NOMO-1 treated with DMSO at 0.1 percent for 48 hours (cell line): ENCODE measurements at regions not wholly inside any gene's neighbourhood (a gene's known extent, or its start where the extent isn't known, plus 50 kb on each side); places are given as distances from the start of the nearest gene placed in this dataset.

Experiments
- DNase-seq: peaks from one replicate; lab custom pipeline; 2025; ENCODE audit not compliant: unreplicated experiment; lab: John Stamatoyannopoulos, UW

DNA sequence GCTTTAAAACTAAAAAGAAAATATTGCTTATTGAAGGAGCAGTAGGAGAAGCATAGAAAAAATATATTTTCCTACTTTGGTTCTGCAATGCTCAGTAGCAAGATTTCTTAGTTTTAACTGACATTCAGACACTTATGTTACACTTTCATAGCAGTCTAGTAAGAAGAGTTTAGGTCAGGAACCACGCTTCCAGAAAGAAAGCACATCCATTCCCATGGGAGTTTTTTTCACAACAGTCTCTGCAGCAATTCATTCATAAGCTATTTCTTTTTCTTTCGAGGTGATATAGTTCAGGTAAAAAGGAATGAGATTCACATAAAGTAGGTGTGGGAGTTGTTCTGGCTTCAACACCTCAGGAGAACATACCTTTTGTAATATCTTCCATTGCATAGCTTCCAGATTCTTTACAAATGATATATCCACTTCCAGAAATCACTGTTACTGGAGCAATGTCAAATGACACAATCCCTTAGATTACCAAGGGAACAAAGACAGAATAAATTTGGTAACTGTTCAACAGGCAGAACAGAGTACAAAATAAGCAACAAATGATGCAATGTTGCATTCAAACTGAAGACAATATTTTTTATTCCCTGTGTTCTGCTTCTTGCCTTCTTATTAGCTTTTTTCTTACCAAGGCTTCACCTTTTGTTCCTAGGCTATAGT is 95.2 kb upstream of the GULP1 start:
- DNase-seq, result no peak

DNA sequence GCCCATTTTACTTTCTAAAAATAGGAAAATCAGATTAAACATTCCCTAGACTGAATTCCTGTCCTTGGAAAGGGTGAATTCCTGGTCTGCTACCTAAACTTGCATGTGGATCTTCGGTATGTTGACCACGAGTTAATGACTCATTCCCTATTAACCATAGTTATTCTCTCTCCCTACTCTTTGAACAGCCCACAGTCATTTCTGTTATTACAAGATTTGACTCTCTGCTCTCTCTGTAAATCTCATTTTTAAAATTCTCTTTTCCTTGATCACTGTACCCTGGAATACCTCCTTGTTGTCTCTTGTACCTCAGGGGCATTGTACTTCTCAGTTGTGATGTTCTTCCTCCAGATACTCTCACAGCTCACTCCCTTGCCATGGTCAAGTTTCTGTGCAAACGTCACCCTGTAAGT is 92.0 kb upstream of the GULP1 start:
- DNase-seq, result no peak

DNA sequence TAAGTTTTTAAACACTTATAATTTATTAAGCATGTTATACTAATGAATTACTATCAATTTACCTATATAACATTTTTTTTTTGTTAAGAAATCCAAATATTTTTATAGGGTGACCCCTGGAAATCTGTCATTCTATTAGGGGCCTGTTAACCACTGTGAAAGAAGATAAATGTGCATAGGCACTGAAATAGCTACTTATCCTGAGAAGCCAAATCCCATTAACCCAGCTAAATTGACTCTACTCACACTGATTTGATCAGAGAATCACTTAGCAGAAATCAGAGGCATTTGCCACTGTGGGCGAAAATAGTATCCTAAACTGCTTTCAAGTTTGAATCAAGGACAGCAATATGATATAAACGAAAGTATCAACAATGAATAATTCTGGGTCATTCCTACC is 90.0 kb upstream of the GULP1 start:
- no peak for DNase-seq

DNA sequence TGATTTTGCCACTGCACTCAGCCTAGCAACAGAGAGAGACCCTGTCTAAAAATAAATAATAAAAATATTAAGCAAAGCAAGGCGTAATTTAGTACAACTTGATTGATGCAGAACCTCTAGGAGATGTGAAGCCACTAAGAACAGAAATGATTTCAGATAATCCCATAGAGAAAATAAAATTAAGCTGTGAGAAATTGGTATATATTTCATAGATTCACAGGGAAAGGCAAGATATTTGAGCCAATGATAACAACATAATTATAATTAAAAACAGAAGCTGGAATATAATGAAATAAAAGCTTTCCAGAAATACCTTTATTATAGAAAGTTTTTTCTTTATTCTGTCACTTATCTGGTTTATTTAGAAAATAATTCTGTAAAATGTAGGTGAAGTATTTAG is 88.9 kb upstream of the GULP1 start:
- no peak for DNase-seq

DNA sequence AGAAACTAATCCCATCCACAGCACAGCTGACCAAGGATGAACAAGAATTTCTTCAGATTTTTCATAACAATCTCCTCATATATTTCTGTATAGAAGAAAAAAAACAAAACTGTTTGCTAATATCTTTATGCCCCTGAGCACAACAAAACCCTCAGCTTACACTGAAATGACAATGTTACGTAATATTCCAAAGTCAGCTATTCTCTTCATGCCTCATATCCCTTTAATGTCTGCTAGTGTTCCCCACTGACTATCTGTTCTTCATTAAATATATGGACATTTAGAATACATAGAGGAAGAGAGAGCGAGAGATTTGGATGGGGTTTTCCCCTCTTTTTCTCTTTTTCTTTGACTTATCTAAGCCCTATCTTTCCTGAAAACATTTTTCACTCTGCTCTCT is 87.9 kb upstream of the GULP1 start:
- no peak for DNase-seq

DNA sequence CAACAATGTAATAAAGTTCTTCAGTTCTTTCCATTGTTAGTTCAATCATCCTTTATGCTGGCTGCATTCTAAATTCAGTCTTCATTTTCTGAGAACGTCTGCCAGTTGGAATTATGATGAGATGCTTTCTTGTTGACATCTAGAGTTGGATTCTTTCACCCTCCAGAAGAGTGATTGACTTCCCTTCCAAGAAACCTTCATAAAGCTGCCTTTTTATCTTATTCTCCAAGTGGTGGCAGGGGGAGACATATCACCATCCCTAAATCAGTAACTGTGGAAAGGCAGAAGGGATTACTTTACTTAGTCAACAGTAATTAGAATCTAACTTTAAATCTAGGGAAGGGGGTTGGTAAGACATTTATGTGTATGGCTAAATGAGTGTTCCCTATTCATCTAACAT is 86.8 kb upstream of the GULP1 start:
- no peak for DNase-seq

DNA sequence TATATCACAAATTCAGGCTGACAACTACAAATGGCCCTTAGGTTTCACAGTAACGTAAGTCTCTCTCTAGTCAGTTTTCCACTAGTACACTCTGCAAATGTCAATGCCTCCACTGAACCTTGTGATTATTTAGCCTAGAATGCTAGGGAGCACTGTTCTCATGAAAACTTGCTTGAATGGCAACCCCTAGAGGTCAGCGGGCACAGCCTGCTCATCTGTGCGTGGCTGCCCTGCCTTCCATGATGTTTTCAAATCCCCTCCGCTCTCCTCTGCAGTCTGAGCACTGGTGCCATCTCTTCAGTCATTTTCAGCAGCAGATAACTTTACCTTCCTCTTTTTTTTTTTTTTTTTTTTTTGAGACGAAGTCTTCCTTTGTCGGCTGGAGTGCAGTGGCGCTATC is 84.1 kb upstream of the GULP1 start:
- no peak for DNase-seq

DNA sequence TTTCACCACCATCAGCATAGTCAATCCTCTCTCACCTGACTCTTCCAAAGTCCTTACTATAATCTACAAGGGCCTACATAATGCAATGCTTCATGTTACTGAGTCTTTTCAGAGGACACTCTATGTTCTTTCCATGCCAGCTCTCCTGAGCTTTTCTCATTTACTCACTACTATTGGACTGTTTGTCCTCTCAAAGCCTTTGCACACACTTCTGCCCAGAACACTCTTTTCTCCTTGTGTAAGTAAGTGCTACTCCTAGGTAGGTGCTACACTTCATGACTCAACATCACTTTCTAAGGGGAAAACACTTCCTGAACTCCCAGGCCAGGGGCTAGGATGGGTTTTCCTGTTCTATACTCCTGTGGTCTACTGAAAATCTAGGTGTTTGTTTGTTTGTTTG is 82.5 kb upstream of the GULP1 start:
- no peak for DNase-seq

DNA sequence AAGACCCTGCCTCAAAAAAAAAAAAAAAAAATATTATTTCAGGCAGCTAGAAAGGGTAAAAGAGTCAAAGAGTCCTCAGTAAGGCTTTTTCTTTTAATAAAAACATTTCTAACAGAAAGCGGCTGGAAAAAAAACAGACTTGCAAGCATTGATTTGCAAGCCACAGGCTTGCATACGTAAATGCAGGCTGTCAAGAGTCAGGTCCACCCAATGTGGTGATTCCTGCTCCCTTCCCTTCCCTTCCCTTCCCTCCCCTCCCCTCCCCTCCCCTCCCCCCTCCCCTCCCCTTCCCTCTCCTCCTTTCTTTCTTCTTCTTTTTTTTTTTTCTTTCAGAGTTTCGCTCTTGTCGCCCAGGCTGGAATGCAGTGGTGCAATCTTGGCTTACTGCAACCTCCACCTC is 74.4 kb upstream of the GULP1 start:
- DNase-seq, result no peak

DNA sequence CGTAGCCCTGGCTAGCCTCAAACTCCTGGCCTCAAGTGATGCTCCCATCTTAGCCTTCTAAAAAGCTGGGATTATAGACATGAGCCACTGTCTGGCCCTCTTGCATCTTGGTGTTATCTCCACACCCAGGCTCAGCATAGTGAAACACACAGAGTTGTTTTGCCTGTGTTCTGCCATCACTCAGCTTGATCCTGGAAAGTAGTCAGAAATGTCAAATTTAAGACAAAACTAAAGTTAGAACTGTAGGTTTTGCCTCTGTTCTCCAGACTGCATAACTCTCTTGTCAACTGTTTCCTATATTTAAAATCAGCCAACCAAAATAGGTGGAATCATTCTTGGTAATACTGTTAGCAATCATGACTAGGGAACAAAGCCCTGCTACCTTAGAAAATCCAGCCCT is 72.1 kb upstream of the GULP1 start:
- no peak for DNase-seq

DNA sequence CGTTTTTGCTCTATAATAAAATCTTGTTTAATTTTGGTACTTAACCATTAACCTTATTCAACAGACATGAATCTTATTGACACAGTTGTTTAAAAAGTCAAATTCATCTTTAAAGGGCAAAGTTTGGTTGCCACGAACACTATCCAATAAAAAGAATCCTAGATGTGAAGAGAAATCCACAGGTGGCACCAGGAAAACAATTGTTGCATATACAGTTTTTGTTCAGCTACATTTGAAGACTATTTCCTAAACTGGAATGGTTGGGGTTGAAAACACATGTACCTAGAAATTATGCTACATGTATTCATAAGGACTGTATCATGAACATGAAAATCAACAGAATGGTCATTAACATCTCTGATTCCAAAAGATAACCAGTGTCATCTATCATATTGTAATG is 71.1 kb upstream of the GULP1 start:
- no peak for DNase-seq

DNA sequence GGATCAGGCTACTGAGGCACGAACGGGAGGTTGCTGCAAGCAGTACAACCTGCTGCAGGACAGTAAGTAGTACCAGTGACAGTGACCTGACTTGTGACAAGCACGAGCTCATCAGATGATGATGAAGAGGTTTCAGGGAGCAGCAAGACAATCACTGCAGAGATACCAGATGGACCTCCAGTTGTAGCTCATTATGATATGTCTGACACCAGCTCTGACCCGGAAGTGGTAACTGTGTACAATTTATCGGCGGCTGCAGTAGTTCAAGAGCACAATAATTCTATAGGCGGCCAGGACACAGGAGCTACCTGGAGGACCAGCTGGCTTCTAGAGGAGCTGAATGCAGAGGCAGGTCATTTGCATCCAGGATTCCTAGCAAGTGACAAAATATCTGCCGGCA is 64.0 kb upstream of the GULP1 start:
- DNase-seq, result no peak

DNA sequence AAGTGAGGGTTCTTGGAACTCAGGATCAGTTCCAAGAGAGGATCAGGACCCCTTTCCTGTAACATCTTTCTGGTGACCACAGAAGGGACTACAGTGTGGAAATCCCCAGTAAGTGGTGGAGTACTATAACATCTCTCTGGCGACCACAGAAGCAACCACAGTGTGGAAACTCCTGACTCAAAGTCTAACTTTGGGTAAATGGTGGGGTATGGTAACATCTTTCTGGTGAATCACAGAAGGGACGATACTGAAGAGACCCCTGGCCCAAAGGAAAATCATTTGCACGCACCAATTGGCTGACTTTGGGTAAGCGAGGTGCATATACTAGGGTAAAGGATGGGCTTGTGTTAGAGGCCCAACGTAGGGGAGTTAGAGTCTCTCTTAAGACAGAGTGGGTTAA is 56.3 kb upstream of the GULP1 start:
- DNase-seq, result no peak

DNA sequence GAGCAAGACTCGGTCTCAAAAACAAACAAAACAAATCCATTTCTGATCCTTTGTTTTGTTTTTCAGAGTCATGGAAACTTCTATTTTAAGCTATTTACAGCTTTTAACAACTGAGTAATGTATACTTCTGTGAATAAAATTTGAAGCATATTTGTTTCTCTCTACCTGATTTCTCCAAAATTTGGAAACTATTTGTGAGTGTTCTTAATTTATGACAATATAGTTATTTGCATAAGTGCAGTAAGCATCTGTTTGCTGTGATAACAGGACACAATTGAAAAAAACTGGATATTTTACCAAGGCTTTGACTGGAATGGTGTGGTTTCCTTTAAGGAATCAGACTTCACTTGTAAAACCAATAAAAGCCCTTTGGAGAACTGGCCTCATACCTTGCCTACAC is 53.3 kb upstream of the GULP1 start:
- no peak for DNase-seq
